ENCODE measurements at regions not wholly inside any gene's neighbourhood (a gene's known extent, or its start where the extent isn't known, plus 50 kb on each side); places are given as distances from the start of the nearest gene placed in this dataset.

DNA sequence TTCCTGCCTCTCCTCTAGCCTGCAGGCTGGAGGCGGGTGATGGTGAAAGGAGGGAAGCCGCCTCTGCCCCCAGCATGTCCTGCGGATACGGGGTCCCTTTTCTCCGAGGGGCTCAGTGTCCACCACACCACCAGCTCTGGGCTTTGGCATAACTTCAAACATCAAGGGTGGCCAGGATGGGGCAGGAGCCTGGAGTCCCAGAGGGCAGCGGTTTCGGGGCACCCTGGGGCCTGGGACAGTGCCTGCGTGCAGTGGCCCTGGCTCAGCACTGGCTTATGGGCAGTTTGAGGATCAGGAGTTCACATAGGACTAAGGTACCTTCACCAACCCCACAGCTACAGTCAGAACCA is 85.5 kb upstream of the GPC1 start:
- H3K4me2 ChIP-seq (ENCODE audit: low read length) = no peak overlapping the region
- H3K79me2 ChIP-seq (ENCODE audit: control insufficient read depth, low read length) = no peaks in the 10 kb centered on the region
- H3K27ac ChIP-seq (ENCODE audit: low read depth, low read length) = no peak overlapping the region
- H3K4me1 ChIP-seq (ENCODE audit: control insufficient read depth, low read length) = no peaks in the 10 kb centered on the region
- no peaks in the 10 kb centered on the region for H3K9me3 ChIP-seq (ENCODE audit: control insufficient read depth, insufficient read depth, low read length)
- no peaks in the 10 kb centered on the region for H3K27me3 ChIP-seq (ENCODE audit: control insufficient read depth, low read length)
- H3K9me2 ChIP-seq (replicated peaks; ENCODE audit: control insufficient read depth, low read length) = no peaks in the 10 kb centered on the region
- no peaks in the 10 kb centered on the region for H3K36me3 ChIP-seq (ENCODE audit: control insufficient read depth, low read length)
- H4K20me1 ChIP-seq (ENCODE audit: control insufficient read depth, insufficient read depth, low read depth, low read length) = no peaks in the 10 kb centered on the region
- no peaks in the 10 kb centered on the region for H3F3A ChIP-seq (ENCODE audit: control insufficient read depth, insufficient read depth)
- H3K4me3 ChIP-seq (ENCODE audit: low read length) = no peak overlapping the region
- TF ChIP-seq EZH2phosphoT487 (IDR thresholded peaks at IDR 0.05; ENCODE audit: borderline replicate concordance, low read length) = no peak

DNA sequence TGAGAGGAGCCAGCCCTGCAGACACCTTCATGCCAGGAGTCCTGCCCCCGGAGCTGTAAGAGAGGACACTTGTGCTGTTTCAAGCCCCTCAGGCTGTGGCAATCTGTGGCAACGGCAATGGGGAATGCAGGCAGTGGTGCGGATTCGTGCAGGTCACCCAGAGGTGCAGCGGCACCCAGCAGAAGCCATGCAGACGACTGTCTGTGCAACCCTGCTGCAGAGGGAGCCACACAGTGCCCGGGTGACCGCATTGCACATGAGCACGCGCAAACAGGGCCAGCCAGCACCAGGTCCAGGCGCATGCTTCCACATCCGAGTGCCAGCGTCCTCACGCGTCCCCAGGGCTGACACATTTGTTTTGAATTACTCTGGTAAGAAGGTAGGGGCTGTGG is 84.8 kb upstream of the GPC1 start:
- H3K9me2 ChIP-seq (replicated peaks; ENCODE audit: control insufficient read depth, low read length) = no peaks in the 10 kb centered on the region
- H3K9me3 ChIP-seq (ENCODE audit: control insufficient read depth, insufficient read depth, low read length) = no peaks in the 10 kb centered on the region
- no peaks in the 10 kb centered on the region for H3K36me3 ChIP-seq (ENCODE audit: control insufficient read depth, low read length)
- H3K4me2 ChIP-seq (ENCODE audit: low read length) = no peak overlapping the region
- no peaks in the 10 kb centered on the region for H3K79me2 ChIP-seq (ENCODE audit: control insufficient read depth, low read length)
- TF ChIP-seq EZH2phosphoT487 (IDR thresholded peaks at IDR 0.05; ENCODE audit: borderline replicate concordance, low read length) = no peak
- TF ChIP-seq, protein P1, sequence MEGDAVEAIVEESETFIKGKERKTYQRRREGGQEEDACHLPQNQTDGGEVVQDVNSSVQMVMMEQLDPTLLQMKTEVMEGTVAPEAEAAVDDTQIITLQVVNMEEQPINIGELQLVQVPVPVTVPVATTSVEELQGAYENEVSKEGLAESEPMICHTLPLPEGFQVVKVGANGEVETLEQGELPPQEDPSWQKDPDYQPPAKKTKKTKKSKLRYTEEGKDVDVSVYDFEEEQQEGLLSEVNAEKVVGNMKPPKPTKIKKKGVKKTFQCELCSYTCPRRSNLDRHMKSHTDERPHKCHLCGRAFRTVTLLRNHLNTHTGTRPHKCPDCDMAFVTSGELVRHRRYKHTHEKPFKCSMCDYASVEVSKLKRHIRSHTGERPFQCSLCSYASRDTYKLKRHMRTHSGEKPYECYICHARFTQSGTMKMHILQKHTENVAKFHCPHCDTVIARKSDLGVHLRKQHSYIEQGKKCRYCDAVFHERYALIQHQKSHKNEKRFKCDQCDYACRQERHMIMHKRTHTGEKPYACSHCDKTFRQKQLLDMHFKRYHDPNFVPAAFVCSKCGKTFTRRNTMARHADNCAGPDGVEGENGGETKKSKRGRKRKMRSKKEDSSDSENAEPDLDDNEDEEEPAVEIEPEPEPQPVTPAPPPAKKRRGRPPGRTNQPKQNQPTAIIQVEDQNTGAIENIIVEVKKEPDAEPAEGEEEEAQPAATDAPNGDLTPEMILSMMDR (IDR thresholded peaks at IDR 0.05; ENCODE audit: low read depth, low read length, poor library complexity, severe bottlenecking) = no peak
- no peaks in the 10 kb centered on the region for H3K27me3 ChIP-seq (ENCODE audit: control insufficient read depth, low read length)
- no peaks in the 10 kb centered on the region for H3K4me1 ChIP-seq (ENCODE audit: control insufficient read depth, low read length)
- no peaks in the 10 kb centered on the region for H3F3A ChIP-seq (ENCODE audit: control insufficient read depth, insufficient read depth)
- no peaks in the 10 kb centered on the region for H4K20me1 ChIP-seq (ENCODE audit: control insufficient read depth, insufficient read depth, low read depth, low read length)
- no peak overlapping the region for H3K27ac ChIP-seq (ENCODE audit: low read depth, low read length)
- H3K4me3 ChIP-seq (ENCODE audit: low read length) = no peak overlapping the region

DNA sequence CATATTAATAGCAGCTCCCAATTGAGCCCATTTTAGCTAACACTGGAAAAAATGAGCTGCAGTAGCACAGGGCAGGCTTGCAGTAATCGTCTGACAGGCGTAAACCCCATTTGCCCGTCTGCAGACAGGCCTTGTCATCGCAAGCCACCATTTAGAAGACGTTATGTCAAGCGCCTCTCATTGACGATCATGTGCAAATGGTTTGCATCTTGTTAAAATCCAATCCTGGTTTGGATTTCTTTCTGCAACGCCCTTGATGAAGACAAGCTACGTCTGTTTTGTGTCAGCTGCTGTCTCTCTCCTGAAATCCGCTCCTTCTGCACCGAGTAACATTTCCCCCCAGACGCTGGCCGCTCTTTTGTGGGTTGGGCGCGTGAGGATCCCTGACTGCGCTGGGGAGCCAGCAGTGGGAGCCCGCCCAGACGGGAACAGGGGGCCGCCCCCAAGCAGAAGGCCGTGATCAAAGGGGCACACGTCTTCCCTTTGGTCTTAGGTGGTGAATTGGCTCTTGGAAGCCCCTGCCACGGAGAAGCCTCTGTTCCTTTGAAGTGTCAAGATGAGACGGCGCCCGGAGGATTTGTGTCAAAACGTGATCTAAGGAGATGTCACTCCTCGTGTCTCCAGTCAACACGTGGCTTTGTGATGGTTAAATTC is 84.2 kb upstream of the GPC1 start:
- Histone ChIP-seq H3K27me3 (ENCODE audit: control insufficient read depth, low read length) (no peaks in the 10 kb centered on the region), H3K4me3 (ENCODE audit: low read length) (no peak overlapping the region), H4K20me1 (ENCODE audit: control insufficient read depth, insufficient read depth, low read depth, low read length) (no peaks in the 10 kb centered on the region), H3K79me2 (ENCODE audit: control insufficient read depth, low read length) (no peaks in the 10 kb centered on the region), H3K4me2 (ENCODE audit: low read length) (no peak overlapping the region), H3K36me3 (ENCODE audit: control insufficient read depth, low read length) (no peaks in the 10 kb centered on the region), H3F3A (ENCODE audit: control insufficient read depth, insufficient read depth) (no peaks in the 10 kb centered on the region), H3K9me2 (replicated peaks; ENCODE audit: control insufficient read depth, low read length) (no peaks in the 10 kb centered on the region), H3K27ac (ENCODE audit: low read depth, low read length) (no peak overlapping the region), H3K4me1 (ENCODE audit: control insufficient read depth, low read length) (no peaks in the 10 kb centered on the region), H3K9me3 (ENCODE audit: control insufficient read depth, insufficient read depth, low read length) (no peaks in the 10 kb centered on the region)
- TF ChIP-seq EZH2phosphoT487 (IDR thresholded peaks at IDR 0.05; ENCODE audit: borderline replicate concordance, low read length) = no peak
- TF ChIP-seq, protein P1 (IDR thresholded peaks at IDR 0.05; ENCODE audit: low read depth, low read length, poor library complexity, severe bottlenecking) = no peak

- Histone ChIP-seq H4K20me1 (ENCODE audit: control insufficient read depth, insufficient read depth, low read depth, low read length) (no peaks in the 10 kb centered on the region), H3K4me2 (ENCODE audit: low read length) (no peak overlapping the region), H3K27ac (ENCODE audit: low read depth, low read length) (no peak overlapping the region), H3K4me1 (ENCODE audit: control insufficient read depth, low read length) (no peaks in the 10 kb centered on the region), H3F3A (ENCODE audit: control insufficient read depth, insufficient read depth) (no peaks in the 10 kb centered on the region), H3K9me2 (replicated peaks; ENCODE audit: control insufficient read depth, low read length) (no peaks in the 10 kb centered on the region), H3K27me3 (ENCODE audit: control insufficient read depth, low read length) (no peaks in the 10 kb centered on the region), H3K36me3 (ENCODE audit: control insufficient read depth, low read length) (no peaks in the 10 kb centered on the region), H3K4me3 (ENCODE audit: low read length) (no peak overlapping the region), H3K9me3 (ENCODE audit: control insufficient read depth, insufficient read depth, low read length) (no peaks in the 10 kb centered on the region), H3K79me2 (ENCODE audit: control insufficient read depth, low read length) (no peaks in the 10 kb centered on the region)
- TF ChIP-seq, protein P1 (IDR thresholded peaks at IDR 0.05; ENCODE audit: low read depth, low read length, poor library complexity, severe bottlenecking) = no peak
- TF ChIP-seq EZH2phosphoT487 (IDR thresholded peaks at IDR 0.05; ENCODE audit: borderline replicate concordance, low read length) = no peak
These were observed 83.5 kb upstream of the GPC1 start for GRCh38 chr2:240351826-240352426.

Measured in DOHH2 (cell line).